ENCODE measurements at regions not wholly inside any gene's neighbourhood (a gene's known extent, or its start where the extent isn't known, plus 50 kb on each side); places are given as distances from the start of the nearest gene placed in this dataset.
"Not testable (repeated sequence)": the region's sequence is repeated elsewhere in the genome, so short reads cannot be mapped to it uniquely, and the experiment has no call there.

GRCh38 chr21:20283836-20284235 is 714.4 kb upstream of the NCAM2 start:
- Histone ChIP-seq H3K4me1 (ENCODE audit: control insufficient read depth, insufficient read depth, low read length) (no peaks in the 10 kb centered on the region), H3K36me3 (ENCODE audit: control insufficient read depth, insufficient read depth, low read length) (no peaks in the 10 kb centered on the region), H3K27me3 (ENCODE audit: control insufficient read depth, insufficient read depth, low read length) (no peaks in the 10 kb centered on the region), H3K4me3 (ENCODE audit: low read length) (no peak overlapping the region), H3K27ac (ENCODE audit: low read depth, low read length) (no peak overlapping the region), H3K9ac (ENCODE audit: low read length) (no peak overlapping the region)

- no peak overlapping the region for H3K9ac ChIP-seq (ENCODE audit: low read length)
- H3K4me3 ChIP-seq (ENCODE audit: low read length) = no peak overlapping the region
- H3K27ac ChIP-seq (ENCODE audit: low read depth, low read length) = no peak overlapping the region
- no peaks in the 10 kb centered on the region for H3K27me3 ChIP-seq (ENCODE audit: control insufficient read depth, insufficient read depth, low read length)
- no peaks in the 10 kb centered on the region for H3K4me1 ChIP-seq (ENCODE audit: control insufficient read depth, insufficient read depth, low read length)
- H3K36me3 ChIP-seq (ENCODE audit: control insufficient read depth, insufficient read depth, low read length) = no peaks in the 10 kb centered on the region
These were observed 705.9 kb upstream of the NCAM2 start for GRCh38 chr21:20292280-20292679.

GRCh38 chr21:20292854-20293253 is 705.4 kb upstream of the NCAM2 start:
- not testable (repeated sequence) for H3K4me3 ChIP-seq (ENCODE audit: low read length); H3K27ac ChIP-seq (ENCODE audit: low read depth, low read length); H3K27me3 ChIP-seq (ENCODE audit: control insufficient read depth, insufficient read depth, low read length); H3K36me3 ChIP-seq (ENCODE audit: control insufficient read depth, insufficient read depth, low read length); H3K4me1 ChIP-seq (ENCODE audit: control insufficient read depth, insufficient read depth, low read length); H3K9ac ChIP-seq (ENCODE audit: low read length)

- H3K4me3 ChIP-seq (ENCODE audit: low read length) = no peak overlapping the region
- H3K4me1 ChIP-seq (ENCODE audit: control insufficient read depth, insufficient read depth, low read length) = no peaks in the 10 kb centered on the region
- H3K27me3 ChIP-seq (ENCODE audit: control insufficient read depth, insufficient read depth, low read length) = no peaks in the 10 kb centered on the region
- H3K27ac ChIP-seq (ENCODE audit: low read depth, low read length) = no peak overlapping the region
- no peaks in the 10 kb centered on the region for H3K36me3 ChIP-seq (ENCODE audit: control insufficient read depth, insufficient read depth, low read length)
- no peak overlapping the region for H3K9ac ChIP-seq (ENCODE audit: low read length)
These were observed 696.8 kb upstream of the NCAM2 start for GRCh38 chr21:20301395-20301794.

GRCh38 chr21:20302084-20302483 is 696.1 kb upstream of the NCAM2 start:
- no peaks in the 10 kb centered on the region for H3K36me3 ChIP-seq (ENCODE audit: control insufficient read depth, insufficient read depth, low read length)
- no peak overlapping the region for H3K27ac ChIP-seq (ENCODE audit: low read depth, low read length)
- H3K4me1 ChIP-seq (ENCODE audit: control insufficient read depth, insufficient read depth, low read length) = no peaks in the 10 kb centered on the region
- H3K9ac ChIP-seq (ENCODE audit: low read length) = no peak overlapping the region
- no peak overlapping the region for H3K4me3 ChIP-seq (ENCODE audit: low read length)
- no peaks in the 10 kb centered on the region for H3K27me3 ChIP-seq (ENCODE audit: control insufficient read depth, insufficient read depth, low read length)

- no peaks in the 10 kb centered on the region for H3K4me1 ChIP-seq (ENCODE audit: control insufficient read depth, insufficient read depth, low read length)
- H3K9ac ChIP-seq (ENCODE audit: low read length) = no peak overlapping the region
- H3K36me3 ChIP-seq (ENCODE audit: control insufficient read depth, insufficient read depth, low read length) = no peaks in the 10 kb centered on the region
- H3K4me3 ChIP-seq (ENCODE audit: low read length) = no peak overlapping the region
- H3K27me3 ChIP-seq (ENCODE audit: control insufficient read depth, insufficient read depth, low read length) = no peaks in the 10 kb centered on the region
- H3K27ac ChIP-seq (ENCODE audit: low read depth, low read length) = no peak overlapping the region
These were observed 691.4 kb upstream of the NCAM2 start for GRCh38 chr21:20306836-20307235.

GRCh38 chr21:20308586-20309315 is 689.5 kb upstream of the NCAM2 start:
- Histone ChIP-seq H3K4me3 (ENCODE audit: low read length) (no peak overlapping the region), H3K4me1 (ENCODE audit: control insufficient read depth, insufficient read depth, low read length) (no peaks in the 10 kb centered on the region), H3K9ac (ENCODE audit: low read length) (no peak overlapping the region), H3K36me3 (ENCODE audit: control insufficient read depth, insufficient read depth, low read length) (no peaks in the 10 kb centered on the region), H3K27me3 (ENCODE audit: control insufficient read depth, insufficient read depth, low read length) (no peaks in the 10 kb centered on the region), H3K27ac (ENCODE audit: low read depth, low read length) (no peak overlapping the region)

GRCh38 chr21:20311234-20311787 is 686.9 kb upstream of the NCAM2 start:
- Histone ChIP-seq H3K4me1 (ENCODE audit: control insufficient read depth, insufficient read depth, low read length) (no peaks in the 10 kb centered on the region), H3K27ac (ENCODE audit: low read depth, low read length) (no peak overlapping the region), H3K36me3 (ENCODE audit: control insufficient read depth, insufficient read depth, low read length) (no peaks in the 10 kb centered on the region), H3K27me3 (ENCODE audit: control insufficient read depth, insufficient read depth, low read length) (no peaks in the 10 kb centered on the region), H3K4me3 (ENCODE audit: low read length) (no peak overlapping the region), H3K9ac (ENCODE audit: low read length) (no peak overlapping the region)

GRCh38 chr21:20313013-20313412 is 685.2 kb upstream of the NCAM2 start:
- no peaks in the 10 kb centered on the region for H3K4me1 ChIP-seq (ENCODE audit: control insufficient read depth, insufficient read depth, low read length)
- H3K36me3 ChIP-seq (ENCODE audit: control insufficient read depth, insufficient read depth, low read length) = no peaks in the 10 kb centered on the region
- no peak overlapping the region for H3K4me3 ChIP-seq (ENCODE audit: low read length)
- no peak overlapping the region for H3K9ac ChIP-seq (ENCODE audit: low read length)
- H3K27ac ChIP-seq (ENCODE audit: low read depth, low read length) = no peak overlapping the region
- H3K27me3 ChIP-seq (ENCODE audit: control insufficient read depth, insufficient read depth, low read length) = no peaks in the 10 kb centered on the region

GRCh38 chr21:20315042-20315441 is 683.2 kb upstream of the NCAM2 start:
- Histone ChIP-seq H3K27ac (ENCODE audit: low read depth, low read length) (no peak overlapping the region), H3K4me3 (ENCODE audit: low read length) (no peak overlapping the region), H3K36me3 (ENCODE audit: control insufficient read depth, insufficient read depth, low read length) (no peaks in the 10 kb centered on the region), H3K4me1 (ENCODE audit: control insufficient read depth, insufficient read depth, low read length) (no peaks in the 10 kb centered on the region), H3K9ac (ENCODE audit: low read length) (no peak overlapping the region), H3K27me3 (ENCODE audit: control insufficient read depth, insufficient read depth, low read length) (no peaks in the 10 kb centered on the region)

- Histone ChIP-seq H3K9ac (ENCODE audit: low read length) (no peak overlapping the region), H3K4me1 (ENCODE audit: control insufficient read depth, insufficient read depth, low read length) (no peaks in the 10 kb centered on the region), H3K27ac (ENCODE audit: low read depth, low read length) (no peak overlapping the region), H3K27me3 (ENCODE audit: control insufficient read depth, insufficient read depth, low read length) (no peaks in the 10 kb centered on the region), H3K4me3 (ENCODE audit: low read length) (no peak overlapping the region), H3K36me3 (ENCODE audit: control insufficient read depth, insufficient read depth, low read length) (no peaks in the 10 kb centered on the region)
These were observed 668.6 kb upstream of the NCAM2 start for GRCh38 chr21:20329636-20330035.

GRCh38 chr21:20330652-20331051 is 667.6 kb upstream of the NCAM2 start:
- Histone ChIP-seq H3K27me3 (ENCODE audit: control insufficient read depth, insufficient read depth, low read length) (no peaks in the 10 kb centered on the region), H3K9ac (ENCODE audit: low read length) (no peak overlapping the region)

GRCh38 chr21:20334585-20334984 is 663.6 kb upstream of the NCAM2 start:
- Histone ChIP-seq H3K4me3 (ENCODE audit: low read length) (no peak overlapping the region), H3K27me3 (ENCODE audit: control insufficient read depth, insufficient read depth, low read length) (no peaks in the 10 kb centered on the region), H3K36me3 (ENCODE audit: control insufficient read depth, insufficient read depth, low read length) (no peaks in the 10 kb centered on the region), H3K9ac (ENCODE audit: low read length) (no peak overlapping the region), H3K4me1 (ENCODE audit: control insufficient read depth, insufficient read depth, low read length) (no peaks in the 10 kb centered on the region), H3K27ac (ENCODE audit: low read depth, low read length) (no peak overlapping the region)

More at GRCh38 chr21:20330652-20331051, 667.6 kb upstream of the NCAM2 start:
- Histone ChIP-seq H3K36me3 (ENCODE audit: control insufficient read depth, insufficient read depth, low read length) (no peaks in the 10 kb centered on the region), H3K4me3 (ENCODE audit: low read length) (no peak overlapping the region), H3K4me1 (ENCODE audit: control insufficient read depth, insufficient read depth, low read length) (no peaks in the 10 kb centered on the region), H3K27ac (ENCODE audit: low read depth, low read length) (no peak overlapping the region)
